ENCODE measurements at regions not wholly inside any gene's neighbourhood (a gene's known extent, or its start where the extent isn't known, plus 50 kb on each side); places are given as distances from the start of the nearest gene placed in this dataset.

- no peak for ATAC-seq
- no peaks in the 10 kb centered on the region for H3K36me3 ChIP-seq (ENCODE audit: control insufficient read depth in 1 of 2, insufficient read depth in 2 of 2, low read length in 2 of 2)
- ChIA-PET POLR2A (no interaction called here), CTCF (no interaction called here), RAD21 (ENCODE audit: low non-redundant PET in 1 of 2, low total read pairs in 2 of 2, uncharacterized antibody in 2 of 2, unreplicated experiment in 2 of 2) (no interaction called here)
- TF ChIP-seq, protein P1, sequence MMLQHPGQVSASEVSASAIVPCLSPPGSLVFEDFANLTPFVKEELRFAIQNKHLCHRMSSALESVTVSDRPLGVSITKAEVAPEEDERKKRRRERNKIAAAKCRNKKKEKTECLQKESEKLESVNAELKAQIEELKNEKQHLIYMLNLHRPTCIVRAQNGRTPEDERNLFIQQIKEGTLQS (IDR thresholded peaks at IDR 0.05): no peak
- TF ChIP-seq SIN3A (IDR thresholded peaks at IDR 0.05; ENCODE audit: low read depth) (no peak), CEBPB (IDR thresholded peaks at IDR 0.05; ENCODE audit: low read depth) (no peak), ZNF274 (IDR thresholded peaks at IDR 0.05; ENCODE audit: low read depth, low read length) (no peak), POLR2A (IDR thresholded peaks at IDR 0.05; ENCODE audit: borderline replicate concordance, extremely low read depth, insufficient read depth, insufficient read length) (no peak), ZFX (IDR thresholded peaks at IDR 0.05) (no peak), ZBTB33 (IDR thresholded peaks at IDR 0.05; ENCODE audit: extremely low read depth, insufficient replicate concordance, low read length) (no peak), JUND (IDR thresholded peaks at IDR 0.05) (no peak), EGR1 (IDR thresholded peaks at IDR 0.05; ENCODE audit: low read depth) (no peak), REST (IDR thresholded peaks at IDR 0.05; ENCODE audit: low read depth) (no peak), POLR2AphosphoS5 (IDR thresholded peaks at IDR 0.05; ENCODE audit: low read depth, low read length) (no peak), FOSL1 (IDR thresholded peaks at IDR 0.05; ENCODE audit: low read depth) (no peak), TCF7L2 (IDR thresholded peaks at IDR 0.05; ENCODE audit: borderline replicate concordance, extremely low read depth, insufficient read depth, insufficient read length) (no peak)
- TF ChIP-seq, protein P2, sequence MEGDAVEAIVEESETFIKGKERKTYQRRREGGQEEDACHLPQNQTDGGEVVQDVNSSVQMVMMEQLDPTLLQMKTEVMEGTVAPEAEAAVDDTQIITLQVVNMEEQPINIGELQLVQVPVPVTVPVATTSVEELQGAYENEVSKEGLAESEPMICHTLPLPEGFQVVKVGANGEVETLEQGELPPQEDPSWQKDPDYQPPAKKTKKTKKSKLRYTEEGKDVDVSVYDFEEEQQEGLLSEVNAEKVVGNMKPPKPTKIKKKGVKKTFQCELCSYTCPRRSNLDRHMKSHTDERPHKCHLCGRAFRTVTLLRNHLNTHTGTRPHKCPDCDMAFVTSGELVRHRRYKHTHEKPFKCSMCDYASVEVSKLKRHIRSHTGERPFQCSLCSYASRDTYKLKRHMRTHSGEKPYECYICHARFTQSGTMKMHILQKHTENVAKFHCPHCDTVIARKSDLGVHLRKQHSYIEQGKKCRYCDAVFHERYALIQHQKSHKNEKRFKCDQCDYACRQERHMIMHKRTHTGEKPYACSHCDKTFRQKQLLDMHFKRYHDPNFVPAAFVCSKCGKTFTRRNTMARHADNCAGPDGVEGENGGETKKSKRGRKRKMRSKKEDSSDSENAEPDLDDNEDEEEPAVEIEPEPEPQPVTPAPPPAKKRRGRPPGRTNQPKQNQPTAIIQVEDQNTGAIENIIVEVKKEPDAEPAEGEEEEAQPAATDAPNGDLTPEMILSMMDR (IDR thresholded peaks at IDR 0.05 in 2 of 3, conservative IDR thresholded peaks at IDR 0.05 in 1 of 3; ENCODE audit: borderline replicate concordance in 1 of 3, insufficient read depth in 1 of 3, low read depth in 2 of 3, low read length in 2 of 3): no peak
- H3K79me2 ChIP-seq (ENCODE audit: insufficient read depth, low read length): no peaks in the 10 kb centered on the region
- no peak overlapping the region for H3K9ac ChIP-seq (ENCODE audit: low read length)
- no peak overlapping the region for H2AFZ ChIP-seq (ENCODE audit: low read depth, low read length, poor library complexity, severe bottlenecking)
- no peaks in the 10 kb centered on the region for H3K27me3 ChIP-seq (ENCODE audit: insufficient read depth, low read length)
- no peaks in the 10 kb centered on the region for H3K9me3 ChIP-seq (ENCODE audit: control insufficient read depth in 1 of 2, insufficient read depth in 1 of 2, low read depth in 1 of 2, low read length in 2 of 2)
- no TSS peak for BruUV-seq (replicated peaks)
- DNase-seq (ENCODE audit: low read depth, low spot score): no peak
- H3K27ac ChIP-seq (ENCODE audit: low read depth, low read length): no peak overlapping the region
- intact Hi-C loops (cut with micrococcal nuclease): no loop called here
- no peak overlapping the region for H3K4me2 ChIP-seq (ENCODE audit: low read length)
- H4K20me1 ChIP-seq (ENCODE audit: insufficient read depth): no peaks in the 10 kb centered on the region
- no peaks in the 10 kb centered on the region for H3K4me1 ChIP-seq (ENCODE audit: control insufficient read depth in 1 of 2, insufficient read depth in 2 of 2, low read length in 2 of 2)
- H3K4me3 ChIP-seq (replicated peaks in 1 of 2; ENCODE audit: low read depth in 1 of 2, low read length in 2 of 2): no peak overlapping the region
- H3K9me2 ChIP-seq (ENCODE audit: insufficient read depth): no peaks in the 10 kb centered on the region
Observed at GRCh38 chr13:80215368-80215767, 125.6 kb downstream of the SPRY2 start.
